Lower leg skin (tissue), 3 donors: ENCODE measurements at regions not wholly inside any gene's neighbourhood (a gene's known extent, or its start where the extent isn't known, plus 50 kb on each side); places are given as distances from the start of the nearest gene placed in this dataset.

Source experiments
- CTCF ChIP-seq, 3 donors: fragments of 450-650 bp; IDR thresholded peaks; one replicate each; pipeline ENCODE4 v1.5.1; 2016; ENCODE audit warnings: antibody characterized with exemption in 3 of 3, mild to moderate bottlenecking in 3 of 3, moderate library complexity in 2 of 3
- POLR2A ChIP-seq, 2 donors: fragments of 450-650 bp; IDR thresholded peaks; one replicate each; pipeline ENCODE4 v1.6.1; 2016 to 2017; ENCODE audit warnings: antibody characterized with exemption in 2 of 2, mild to moderate bottlenecking in 1 of 2, moderate library complexity in 1 of 2

DNA sequence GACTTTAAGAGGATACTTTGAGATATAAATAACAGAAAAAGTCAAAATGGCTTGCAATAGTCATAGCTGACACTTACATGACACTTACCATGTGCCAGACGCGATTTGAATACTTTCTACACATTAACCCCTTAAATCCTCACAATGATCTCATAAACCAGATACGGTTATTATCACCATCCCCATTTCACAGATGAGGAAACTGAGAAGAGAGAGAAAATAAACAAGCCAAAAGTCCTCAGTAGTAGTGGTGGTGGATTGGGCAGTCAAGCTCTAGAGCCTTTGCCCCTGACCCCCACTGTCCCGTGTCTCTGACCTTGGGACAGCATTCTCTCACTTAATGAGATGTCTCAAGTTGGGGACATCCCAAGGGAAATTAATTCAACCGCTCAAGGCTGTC lies 105.2 kb upstream of the TAF1B start:
- TF ChIP-seq POLR2A (IDR thresholded peaks at IDR 0.05) = no peak
- TF ChIP-seq CTCF (IDR thresholded peaks at IDR 0.05) = no peak
